Kidney (tissue), 13 donors: ENCODE measurements at regions not wholly inside any gene's neighbourhood (a gene's known extent, or its start where the extent isn't known, plus 50 kb on each side); places are given as distances from the start of the nearest gene placed in this dataset.
A peak's percentile ranks its signal among the peaks of the same experiment; 100 is the strongest.
"Not testable (repeated sequence)": the region's sequence is repeated elsewhere in the genome, so short reads cannot be mapped to it uniquely, and the experiment has no call there.

Experiments
- DNase-seq, 5 donors: peaks; one replicate each; pipeline ENCODE4 v3.0.0-alpha.2; 2013 to 2020
- FAIRE-seq: peaks from 2 replicates; lab custom pipeline; 2012; peaks lifted over from hg19 to GRCh38; lab: Jason Lieb, UNC
- H3K27ac ChIP-seq, 2 donors: one replicate each; pipeline ENCODE4 v1.7.0; 2013; ENCODE audit warnings: low read depth in 2 of 2, low read length in 2 of 2, inconsistent platforms in 1 of 2
- H3K27me3 ChIP-seq: one replicate; pipeline ENCODE4 v1.7.1; 2013; ENCODE audit warnings: low read length, inconsistent platforms; ENCODE audit not compliant: control insufficient read depth, insufficient read depth
- H3K36me3 ChIP-seq, 3 donors: one replicate each; pipeline versions ENCODE4 v1.7.0 to v1.7.1; 2013; ENCODE audit warnings: low read length in 3 of 3, control low read depth in 1 of 3, inconsistent platforms in 1 of 3; ENCODE audit not compliant: insufficient read depth in 3 of 3, control insufficient read depth in 2 of 3
- H3K4me1 ChIP-seq, 3 donors: one replicate each; pipeline versions ENCODE4 v1.7.0 to v1.7.1; 2013; ENCODE audit warnings: low read length in 3 of 3, inconsistent platforms in 1 of 3, low read depth in 1 of 3; ENCODE audit not compliant: control insufficient read depth in 2 of 3, insufficient read depth in 2 of 3
- H3K4me3 ChIP-seq, 3 donors: one replicate each; pipeline versions ENCODE4 v1.7.0 to v1.8.1; 2013; ENCODE audit warnings: low read length in 3 of 3, control low read depth in 1 of 3, inconsistent platforms in 1 of 3
- H3K9ac ChIP-seq, 3 donors: one replicate each; pipeline versions ENCODE4 v1.7.0 to v1.7.1; 2013; ENCODE audit warnings: low read length in 3 of 3, control low read depth in 1 of 3, inconsistent platforms in 1 of 3
- H3K9me3 ChIP-seq, 3 donors: one replicate each; pipeline versions ENCODE4 v1.7.0 to v1.7.1; 2013; ENCODE audit warnings: low read length in 3 of 3, control low read depth in 1 of 3, inconsistent platforms in 1 of 3; ENCODE audit not compliant: control insufficient read depth in 2 of 3, insufficient read depth in 1 of 3
- intact Hi-C: fragments of 100-400 bp; cut with DNase I; formaldehyde crosslinking; loops from one replicate; pipeline ENCODE4 v1.11.1; 2022
- TF ChIP-seq, protein P1 (sequence below): IDR thresholded peaks from 3 replicates; pipeline ENCODE4 v1.5.1; 2012; ENCODE audit warnings: mild to moderate bottlenecking, moderate library complexity, borderline replicate concordance; ENCODE audit not compliant: insufficient read depth; ENCODE audit errors: extremely low read depth
- donor health status: control.
- donor health status: control.
- donor health status: control.
- donor health status: control.
- donor health status: control.
- donor health status: DM: yes; HTN: yes; CAD: no.
- donor health status: Normal renal cell carcinoma (clear cell type).

DNA sequence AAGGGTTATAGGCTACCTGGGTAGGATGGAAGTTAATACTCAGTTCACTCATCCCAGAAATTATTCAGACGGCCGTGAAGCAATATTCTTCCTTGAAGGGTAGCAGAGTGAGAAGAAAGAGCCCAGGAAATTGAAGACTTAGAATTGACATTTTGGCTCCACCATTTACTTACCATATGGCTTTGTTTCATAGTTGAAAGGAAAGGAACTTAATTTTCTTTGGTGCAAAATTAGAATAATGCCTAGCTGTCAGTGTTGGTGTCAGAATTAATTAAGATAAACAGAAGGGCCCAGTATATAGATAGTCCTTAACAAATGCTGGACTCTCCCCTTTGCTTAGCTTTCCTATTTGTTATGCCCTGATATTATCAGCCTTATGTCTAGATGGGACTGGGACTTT lies 263.2 kb downstream of the KCNJ3 start:
- Histone ChIP-seq H3K4me3 (no peak overlapping the region), H3K4me1 (no peaks in the 10 kb centered on the region), H3K27me3 (no peaks in the 10 kb centered on the region), H3K27ac (no peak overlapping the region), H3K9me3 (no peaks in the 10 kb centered on the region), H3K36me3 (no peaks in the 10 kb centered on the region), H3K9ac (no peak overlapping the region)
- intact Hi-C loops, result no loop called here
- TF ChIP-seq, protein P1, sequence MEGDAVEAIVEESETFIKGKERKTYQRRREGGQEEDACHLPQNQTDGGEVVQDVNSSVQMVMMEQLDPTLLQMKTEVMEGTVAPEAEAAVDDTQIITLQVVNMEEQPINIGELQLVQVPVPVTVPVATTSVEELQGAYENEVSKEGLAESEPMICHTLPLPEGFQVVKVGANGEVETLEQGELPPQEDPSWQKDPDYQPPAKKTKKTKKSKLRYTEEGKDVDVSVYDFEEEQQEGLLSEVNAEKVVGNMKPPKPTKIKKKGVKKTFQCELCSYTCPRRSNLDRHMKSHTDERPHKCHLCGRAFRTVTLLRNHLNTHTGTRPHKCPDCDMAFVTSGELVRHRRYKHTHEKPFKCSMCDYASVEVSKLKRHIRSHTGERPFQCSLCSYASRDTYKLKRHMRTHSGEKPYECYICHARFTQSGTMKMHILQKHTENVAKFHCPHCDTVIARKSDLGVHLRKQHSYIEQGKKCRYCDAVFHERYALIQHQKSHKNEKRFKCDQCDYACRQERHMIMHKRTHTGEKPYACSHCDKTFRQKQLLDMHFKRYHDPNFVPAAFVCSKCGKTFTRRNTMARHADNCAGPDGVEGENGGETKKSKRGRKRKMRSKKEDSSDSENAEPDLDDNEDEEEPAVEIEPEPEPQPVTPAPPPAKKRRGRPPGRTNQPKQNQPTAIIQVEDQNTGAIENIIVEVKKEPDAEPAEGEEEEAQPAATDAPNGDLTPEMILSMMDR, result no peak
- DNase-seq (no peak), FAIRE-seq (no peak)

DNA sequence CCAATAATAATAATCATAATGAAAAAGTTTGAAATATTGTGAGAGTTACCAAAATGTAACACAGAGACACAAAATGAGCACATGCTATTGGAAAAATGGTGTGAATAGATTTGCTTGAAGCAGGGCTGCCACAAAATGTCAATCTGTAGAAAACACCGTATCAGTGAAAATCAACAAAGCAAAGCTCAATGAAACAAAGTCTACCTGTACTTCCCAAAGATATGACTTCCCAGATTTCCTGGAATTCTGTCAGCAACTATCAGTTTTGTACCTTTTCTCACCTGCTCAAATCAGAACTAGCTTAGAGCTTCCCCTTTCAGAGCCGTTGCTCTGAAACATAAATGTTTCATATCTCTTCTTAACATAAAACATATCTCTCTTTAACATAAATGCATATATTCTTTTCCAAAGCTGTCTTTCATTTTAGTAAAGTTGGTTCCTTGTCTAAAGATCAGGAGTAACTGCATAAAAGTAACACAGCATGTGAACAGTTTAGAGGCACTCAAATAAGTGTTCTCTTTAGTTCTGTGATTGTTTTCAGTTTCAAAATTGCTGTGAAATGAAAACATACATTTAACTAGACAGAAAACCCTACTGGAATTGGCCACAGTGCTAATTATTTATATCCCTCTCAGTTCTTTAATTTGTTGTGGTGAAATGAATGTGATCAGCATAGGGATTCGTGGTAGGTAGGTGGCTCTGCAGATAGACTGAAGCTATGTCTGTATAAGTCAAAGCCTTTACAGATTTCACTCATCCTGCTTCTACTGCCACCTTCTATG lies 262.5 kb downstream of the KCNJ3 start:
- Histone ChIP-seq H3K4me1 (no peaks in the 10 kb centered on the region), H3K4me3 (no peak overlapping the region), H3K27ac (no peak overlapping the region), H3K27me3 (no peaks in the 10 kb centered on the region), H3K9me3 (no peaks in the 10 kb centered on the region), H3K36me3 (no peaks in the 10 kb centered on the region), H3K9ac (no peak overlapping the region)
- FAIRE-seq, result no peak
- DNase-seq, result no peak
- intact Hi-C loops, result no loop called here
- TF ChIP-seq, protein P1, result no peak

DNA sequence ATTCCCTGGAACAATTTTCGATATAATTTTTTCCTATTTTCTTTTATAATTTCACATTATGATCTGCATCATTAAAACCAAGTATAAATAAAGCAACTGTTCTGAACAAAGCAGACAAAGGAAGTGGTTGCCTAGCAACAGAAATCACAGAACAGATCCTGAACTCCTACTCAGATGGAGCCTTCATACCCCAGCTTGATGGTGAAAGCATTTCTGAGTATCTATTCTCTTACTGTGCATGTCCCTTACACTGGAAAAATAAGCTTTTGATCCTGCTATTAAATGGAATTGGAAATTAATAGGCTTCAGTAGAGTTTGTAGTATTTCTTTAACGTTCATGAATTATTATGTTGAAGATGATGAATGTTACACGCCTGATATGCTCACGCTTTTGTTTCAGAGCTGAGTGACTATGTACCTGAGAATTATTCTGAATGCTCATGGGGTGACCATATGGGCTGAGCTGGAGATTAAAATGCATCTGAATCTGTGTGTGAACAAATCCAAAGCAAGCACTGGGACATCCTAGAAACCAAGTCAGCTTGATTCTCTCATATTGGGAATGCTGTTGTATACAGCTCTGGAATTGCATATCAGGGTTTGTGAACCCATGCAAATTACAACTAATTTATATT lies 254.0 kb downstream of the KCNJ3 start:
- Histone ChIP-seq H3K9me3 (no peaks in the 10 kb centered on the region), H3K9ac (no peak overlapping the region), H3K4me1 (no peaks in the 10 kb centered on the region), H3K27me3 (no peaks in the 10 kb centered on the region), H3K36me3 (no peaks in the 10 kb centered on the region), H3K4me3 (no peak overlapping the region), H3K27ac (no peak overlapping the region)
- no peak for FAIRE-seq
- DNase-seq, result peak in 2 of 5 donors; percentile 19 to 51
- TF ChIP-seq, protein P1, result no peak
- intact Hi-C loops, result no loop called here

DNA sequence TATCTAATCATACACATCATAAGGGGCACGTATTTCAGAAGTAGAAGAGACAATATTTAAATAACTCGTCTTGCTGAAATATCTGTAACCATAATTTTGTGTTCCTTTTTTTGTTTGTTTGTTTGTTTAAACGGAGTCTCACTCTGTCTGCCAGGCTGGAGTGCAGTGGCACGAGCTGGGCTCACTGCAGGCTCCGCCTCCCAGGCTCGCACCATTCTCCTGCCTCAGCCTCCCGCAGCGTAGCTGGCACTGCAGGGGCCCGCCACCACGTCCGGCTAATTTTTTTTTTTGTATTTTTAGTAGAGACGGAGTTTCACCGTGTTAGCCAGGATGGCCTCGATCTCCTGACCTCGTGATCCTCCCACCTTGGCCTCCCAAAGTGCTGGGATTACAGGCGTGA lies 248.9 kb downstream of the KCNJ3 start:
- H3K27me3 ChIP-seq, intact Hi-C loops, DNase-seq, H3K4me3 ChIP-seq, H3K36me3 ChIP-seq, H3K27ac ChIP-seq, H3K4me1 ChIP-seq, H3K9ac ChIP-seq, H3K9me3 ChIP-seq, FAIRE-seq: not testable (repeated sequence)
